ENCODE measurements at regions not wholly inside any gene's neighbourhood (a gene's known extent, or its start where the extent isn't known, plus 50 kb on each side); places are given as distances from the start of the nearest gene placed in this dataset.
"Not testable (repeated sequence)": the region's sequence is repeated elsewhere in the genome, so short reads cannot be mapped to it uniquely, and the experiment has no call there.

DNA sequence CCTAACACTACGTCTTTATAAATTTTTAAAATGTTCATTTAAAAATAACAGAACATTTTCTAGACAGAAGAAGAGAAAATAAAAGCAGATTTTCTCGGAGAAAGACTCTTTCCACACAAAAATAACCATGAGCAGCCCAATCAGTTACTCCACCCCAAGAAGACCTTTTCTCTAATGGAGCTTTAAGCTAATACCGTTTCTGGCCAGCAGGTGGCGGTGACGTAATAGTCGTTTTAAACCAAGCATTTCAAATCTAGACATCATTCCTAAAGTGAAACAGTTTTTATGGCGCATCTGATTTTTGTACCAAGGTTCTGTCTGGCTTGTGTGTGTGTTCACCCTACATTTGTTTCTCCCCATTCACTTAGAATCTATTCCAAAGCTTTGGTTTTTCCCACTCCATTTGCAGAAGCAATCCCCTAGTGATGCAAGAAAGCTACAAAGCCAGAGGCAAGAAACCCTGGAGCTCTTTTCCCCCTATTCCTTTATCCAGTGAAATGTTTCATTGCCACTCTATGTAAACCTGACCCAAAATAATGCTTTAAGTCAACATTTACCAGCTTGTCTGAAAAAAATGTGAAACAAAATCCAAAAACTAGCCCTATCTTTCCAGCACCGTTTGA is 336.7 kb upstream of the IGF1R start:
- DNase-seq (ENCODE audit: insufficient read length, low spot score) (peak; percentile 43), FAIRE-seq (no peak)

DNA sequence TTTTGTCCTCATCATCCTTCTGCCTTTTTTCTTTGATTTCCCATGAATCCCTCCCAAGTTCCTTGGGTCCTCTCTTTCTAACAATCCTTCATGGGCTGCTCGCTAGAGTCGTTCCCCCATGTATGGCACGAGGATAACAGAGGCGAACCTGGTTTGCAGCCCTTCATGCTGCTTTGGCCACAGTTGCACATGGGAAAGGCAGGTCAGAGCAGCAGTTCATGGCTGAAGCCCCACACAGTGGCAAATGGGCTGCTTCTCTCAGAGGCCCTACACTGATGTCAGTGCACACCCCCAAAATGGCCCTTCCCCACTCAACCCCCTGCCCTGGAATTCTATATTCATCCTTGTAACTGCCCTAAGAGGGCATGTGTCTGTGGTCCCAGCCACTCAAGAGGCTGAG is 335.4 kb upstream of the IGF1R start:
- DNase-seq (ENCODE audit: insufficient read length, low spot score), result no peak
- no peak for FAIRE-seq

DNA sequence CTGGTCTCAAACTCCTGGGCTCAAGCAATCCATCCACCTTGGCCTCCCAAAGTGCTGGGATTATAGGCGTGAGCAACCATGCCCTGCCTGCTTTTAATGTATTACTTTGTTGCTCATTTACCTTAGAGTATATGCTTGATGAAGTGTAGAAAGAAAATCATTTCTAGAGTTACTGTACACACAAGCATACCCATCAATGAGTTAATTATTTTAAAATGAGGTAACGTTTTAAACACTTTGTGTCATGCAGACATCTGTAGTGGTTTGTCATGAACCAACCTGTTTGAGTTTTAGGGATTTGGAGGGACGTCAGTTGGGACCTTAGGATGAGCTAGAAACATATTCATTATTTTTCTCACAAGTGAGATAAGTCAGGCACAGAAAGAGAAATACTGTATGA is 332.4 kb upstream of the IGF1R start:
- DNase-seq (ENCODE audit: insufficient read length, low spot score) (no peak), FAIRE-seq (no peak)

DNA sequence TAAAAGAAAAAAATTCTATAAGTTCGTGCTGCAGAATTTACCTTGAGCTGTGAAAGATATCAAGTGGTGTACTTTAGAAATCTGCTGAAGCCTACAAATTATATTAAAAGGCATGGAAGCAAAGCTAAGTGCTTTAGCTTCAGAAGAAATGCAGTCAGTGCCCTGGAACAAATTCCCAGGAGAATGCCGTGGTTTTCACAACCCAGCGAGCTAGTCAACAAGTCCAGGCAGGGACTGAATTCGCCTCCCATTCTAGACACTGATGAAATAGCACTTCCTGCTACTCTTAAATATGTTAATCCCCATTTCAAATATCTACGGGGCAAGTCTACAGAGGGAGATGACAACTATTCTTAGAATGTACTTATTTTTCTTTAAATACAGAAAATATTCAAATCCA is 326.4 kb upstream of the IGF1R start:
- DNase-seq (ENCODE audit: insufficient read length, low spot score) (no peak), FAIRE-seq (no peak)

DNA sequence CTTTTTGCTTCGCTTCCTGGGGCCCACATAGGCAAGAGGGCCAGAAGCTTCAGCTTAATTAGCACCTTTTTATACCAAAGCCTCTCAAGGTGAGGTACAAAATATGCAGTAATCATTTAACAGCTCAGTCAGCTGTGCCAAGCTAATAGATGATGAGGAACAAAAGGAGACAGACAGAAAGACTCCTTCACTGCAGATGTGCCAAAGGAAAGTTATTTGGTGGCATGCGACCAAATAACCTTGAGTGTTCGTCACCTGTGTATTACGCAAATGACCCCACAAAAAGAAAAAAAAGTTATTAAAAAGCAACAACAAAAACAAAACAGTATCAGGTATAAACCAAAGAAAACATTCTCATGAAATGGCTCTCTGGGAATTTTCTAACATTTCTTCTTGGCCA is 325.8 kb upstream of the IGF1R start:
- FAIRE-seq (no peak), DNase-seq (ENCODE audit: insufficient read length, low spot score) (no peak)

- no peak for DNase-seq (ENCODE audit: insufficient read length, low spot score)
- no peak for FAIRE-seq
Measured at GRCh38 chr15:98324341-98324970, 323.9 kb upstream of the IGF1R start.

- FAIRE-seq, result no peak
Measured at GRCh38 chr15:98326804-98327203, 321.5 kb upstream of the IGF1R start.

DNA sequence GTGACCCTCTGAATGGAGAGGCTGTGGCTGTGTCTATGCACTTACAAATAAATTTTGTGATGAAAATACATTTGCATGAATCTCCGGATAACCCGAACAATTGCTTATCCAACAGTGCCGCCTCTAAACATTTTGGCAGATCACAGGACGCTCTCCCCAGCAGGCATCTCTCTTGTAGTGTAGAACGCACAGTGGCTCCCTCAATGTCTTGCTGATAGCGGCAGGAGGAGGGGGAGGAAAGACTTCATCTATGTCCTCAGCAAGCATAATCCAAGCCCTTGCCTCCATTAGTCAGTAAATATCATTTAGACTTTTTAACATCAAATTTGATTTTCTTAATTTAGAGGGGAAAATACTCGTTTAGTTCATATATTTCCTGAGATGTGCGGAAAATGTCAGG is 318.1 kb upstream of the IGF1R start:
- DNase-seq (ENCODE audit: insufficient read length, low spot score) (no peak), FAIRE-seq (no peak)

More at GRCh38 chr15:98326804-98327203, 321.5 kb upstream of the IGF1R start:
- no peak for DNase-seq (ENCODE audit: insufficient read length, low spot score)

DNA sequence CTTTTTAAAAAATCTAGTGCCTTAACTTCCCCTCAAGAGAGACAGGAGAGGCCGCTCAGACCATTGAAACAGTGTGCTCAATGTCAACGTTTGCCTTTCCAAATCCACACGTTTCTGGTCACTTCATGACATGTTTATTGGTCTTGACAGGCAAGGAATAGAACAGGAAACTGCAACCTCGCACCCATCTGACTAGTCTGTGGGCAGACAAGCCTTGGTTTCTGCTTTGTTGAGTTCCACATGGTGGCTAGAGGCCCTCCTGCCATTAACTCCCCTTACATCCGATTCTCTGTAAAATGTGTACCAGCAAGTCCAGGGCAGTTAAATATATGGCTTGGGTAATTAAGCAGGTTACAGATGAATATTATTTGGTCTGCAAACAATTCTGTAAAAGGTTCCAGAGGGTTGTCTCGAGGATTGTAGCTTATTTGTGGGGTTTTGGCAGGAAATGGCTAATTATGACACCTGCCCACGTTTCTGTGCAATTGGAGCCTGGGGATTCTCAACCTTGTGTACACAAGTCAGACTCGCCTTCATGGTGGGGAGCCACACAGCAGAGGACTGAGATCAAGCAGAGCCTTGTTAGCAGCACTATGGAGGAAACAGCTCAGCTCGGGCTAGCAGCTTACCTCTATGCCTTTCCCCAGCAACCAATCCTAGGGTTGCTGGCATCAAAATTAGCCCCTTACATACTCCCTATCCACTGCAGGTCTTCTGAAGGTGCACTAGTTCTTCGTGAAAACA is 317.5 kb upstream of the IGF1R start:
- FAIRE-seq, result no peak
- DNase-seq (ENCODE audit: insufficient read length, low spot score), result no peak

DNA sequence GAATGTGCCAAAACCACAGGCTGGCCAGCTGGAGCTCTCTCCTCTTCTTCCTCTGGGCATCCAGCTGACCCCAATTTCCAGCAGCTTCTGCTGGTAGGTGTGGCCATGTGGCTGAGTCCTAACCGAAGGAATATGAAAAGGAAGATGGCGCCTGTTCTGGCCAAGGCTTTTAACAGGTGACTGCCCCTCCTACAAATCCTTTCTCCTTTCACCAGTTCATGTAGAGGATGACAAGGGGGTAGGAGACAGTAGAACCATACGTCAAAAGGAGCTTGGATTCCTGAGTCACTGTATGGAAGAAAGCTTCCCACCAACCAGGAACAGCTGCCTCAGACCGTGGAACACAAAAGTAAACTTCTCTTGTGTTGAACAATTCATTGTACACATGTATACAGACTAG is 316.7 kb upstream of the IGF1R start:
- FAIRE-seq, result no peak
- DNase-seq (ENCODE audit: insufficient read length, low spot score), result no peak

- DNase-seq (ENCODE audit: insufficient read length, low spot score) (no peak), FAIRE-seq (no peak)
Measured at GRCh38 chr15:98333251-98333650, 315.1 kb upstream of the IGF1R start.

DNA sequence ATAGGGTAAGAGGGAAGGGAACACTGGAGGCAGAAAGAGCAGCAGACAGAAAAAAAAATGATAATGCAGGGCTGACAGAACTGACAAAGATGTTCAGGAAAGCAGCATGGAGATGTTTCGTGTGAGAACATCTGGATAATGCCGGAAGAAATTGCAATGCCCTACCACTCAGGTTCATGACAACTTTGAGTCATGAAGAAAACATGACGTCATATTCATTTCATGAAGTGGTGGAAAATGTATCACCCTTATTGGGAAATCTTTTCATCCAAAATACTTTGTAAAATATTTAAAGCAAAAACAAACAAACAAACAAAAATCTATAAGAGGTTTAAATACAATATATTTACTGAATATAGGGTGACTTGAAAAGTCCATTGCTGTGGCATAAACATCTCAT is 305.4 kb upstream of the IGF1R start:
- no peak for DNase-seq (ENCODE audit: insufficient read length, low spot score)
- FAIRE-seq, result no peak

- DNase-seq (ENCODE audit: insufficient read length, low spot score) (no peak), FAIRE-seq (no peak)
Measured at GRCh38 chr15:98344591-98344990, 303.7 kb upstream of the IGF1R start.

DNA sequence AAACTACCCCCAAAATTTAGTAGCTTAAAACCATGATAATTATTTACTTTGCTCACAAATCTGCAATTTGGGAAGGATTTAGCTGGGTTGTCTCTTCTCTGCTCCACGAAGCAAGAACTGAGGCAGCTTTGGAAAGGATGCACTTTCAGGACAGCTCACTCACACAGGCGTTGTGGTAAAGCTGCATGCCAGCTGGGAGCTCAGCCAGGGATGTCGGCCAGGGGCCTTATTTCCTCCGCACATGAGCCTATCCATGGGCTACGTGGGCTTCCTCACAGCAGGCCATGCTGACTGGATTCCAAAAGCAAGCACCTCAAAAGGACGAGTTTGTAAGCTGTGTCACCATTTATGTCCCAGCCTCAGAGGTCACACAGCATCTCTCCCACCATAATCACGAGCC is 301.3 kb upstream of the IGF1R start:
- FAIRE-seq (no peak), DNase-seq (ENCODE audit: insufficient read length, low spot score) (no peak)

GRCh38 chr15:98347866-98348265 is 300.5 kb upstream of the IGF1R start:
- DNase-seq (ENCODE audit: insufficient read length, low spot score), result no peak
- FAIRE-seq, result no peak

DNA sequence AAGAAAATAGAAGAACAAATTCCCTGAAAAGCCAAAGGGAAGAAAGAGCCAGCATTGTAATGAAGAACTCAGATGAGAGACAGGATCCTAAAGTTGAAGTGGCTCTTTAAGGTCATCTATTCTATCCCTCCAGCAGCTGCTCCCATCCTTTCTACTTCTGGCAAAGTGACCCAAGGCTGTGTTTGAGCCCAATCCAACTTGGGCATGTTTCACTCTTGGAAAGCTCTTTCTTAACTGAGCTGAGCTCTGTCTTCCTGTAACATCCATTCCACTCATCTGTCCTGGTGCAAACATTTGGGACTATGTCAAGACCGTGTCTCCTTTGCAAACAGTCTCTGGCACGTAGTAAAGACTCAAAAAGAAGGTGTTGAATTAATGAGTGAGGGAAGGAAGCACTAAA is 298.1 kb upstream of the IGF1R start:
- FAIRE-seq (no peak), DNase-seq (ENCODE audit: insufficient read length, low spot score) (no peak)

- FAIRE-seq; DNase-seq (ENCODE audit: insufficient read length, low spot score): not testable (repeated sequence)
Measured at GRCh38 chr15:98358274-98358673, 290.1 kb upstream of the IGF1R start.

GRCh38 chr15:98358971-98359370 is 289.4 kb upstream of the IGF1R start:
- DNase-seq (ENCODE audit: insufficient read length, low spot score), result no peak
- no peak for FAIRE-seq

GRCh38 chr15:98363416-98363815 is 284.9 kb upstream of the IGF1R start:
- no peak for FAIRE-seq
- no peak for DNase-seq (ENCODE audit: insufficient read length, low spot score)

DNA sequence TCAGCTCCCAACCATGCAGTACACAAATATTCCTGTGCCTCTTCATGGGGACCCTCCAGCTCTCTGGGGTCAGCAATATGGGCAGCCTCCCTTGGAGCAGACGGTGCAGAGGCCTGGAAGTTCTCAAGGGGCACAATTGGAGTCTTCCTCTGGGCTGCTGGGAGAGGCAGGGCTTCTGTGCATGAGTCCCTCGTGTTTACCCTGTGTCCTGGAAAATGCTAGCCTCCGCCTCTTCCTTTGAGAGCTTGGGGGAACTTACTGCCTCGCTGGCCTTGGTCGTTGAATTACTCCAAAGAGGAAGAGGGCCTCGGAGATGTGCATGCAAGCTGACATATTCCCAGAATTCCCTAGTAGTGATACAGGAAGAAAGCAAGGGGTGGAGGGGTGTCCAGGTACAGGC is 284.4 kb upstream of the IGF1R start:
- DNase-seq (ENCODE audit: insufficient read length, low spot score), result no peak
- no peak for FAIRE-seq

DNA sequence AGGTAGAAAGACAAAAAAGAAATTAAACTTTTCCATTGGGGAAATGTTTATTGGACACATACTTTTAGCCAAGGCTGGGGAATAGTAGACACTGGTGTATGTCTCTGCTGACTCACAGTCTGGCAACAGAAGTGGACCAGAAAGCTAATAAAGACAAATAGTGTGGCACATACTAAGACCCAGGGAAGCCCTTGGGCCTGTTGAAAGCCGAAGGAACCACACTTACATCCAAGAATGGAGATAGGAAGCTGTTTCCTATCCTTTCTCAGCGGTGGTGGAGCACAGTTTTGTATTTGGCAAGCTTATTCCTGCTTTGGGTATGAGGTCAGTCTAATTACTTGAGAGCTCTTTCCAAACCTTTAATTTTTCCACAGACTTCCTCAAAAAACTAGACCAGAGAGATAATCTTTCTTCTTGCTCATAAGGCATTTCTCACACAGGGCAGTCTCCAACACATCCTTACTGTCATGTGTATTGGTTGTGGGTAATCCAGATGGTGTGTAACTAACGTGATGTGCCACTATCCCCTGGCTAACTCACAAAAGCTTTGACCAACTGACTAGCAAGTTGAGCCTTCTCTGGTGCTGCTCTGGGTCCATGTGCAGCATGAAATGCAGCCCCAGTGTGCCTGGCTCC is 279.1 kb upstream of the IGF1R start:
- no peak for FAIRE-seq

More for the DNA sequence above, 279.1 kb upstream of the IGF1R start:
- DNase-seq (ENCODE audit: insufficient read length, low spot score), result no peak
